Activated T-cell treated with anti-CD3 and anti-CD28 coated beads, Interleukin-2, amount 50 U/mL, for 24 hours (primary cell): ENCODE measurements at regions not wholly inside any gene's neighbourhood (a gene's known extent, or its start where the extent isn't known, plus 50 kb on each side); places are given as distances from the start of the nearest gene placed in this dataset.

ENCODE experiments used
- DNase-seq: peaks from one replicate; pipeline ENCODE4 v3.0.0-alpha.2; 2020
- H3K27ac Mint-ChIP-seq: 2 replicates; pipeline ENCODE4 v1.8.0; 2020; ENCODE audit warnings: mild to moderate bottlenecking, mixed read lengths
- H3K27me3 Mint-ChIP-seq: 2 replicates; pipeline ENCODE4 v1.8.0; 2020; ENCODE audit warnings: mixed read lengths
- H3K36me3 Mint-ChIP-seq: 2 replicates; pipeline ENCODE4 v1.8.0; 2020; ENCODE audit warnings: low read depth, mixed read lengths
- H3K4me1 Mint-ChIP-seq: 2 replicates; pipeline ENCODE4 v1.8.0; 2020; ENCODE audit warnings: low read depth, mixed read lengths
- H3K4me3 Mint-ChIP-seq: 2 replicates; pipeline ENCODE4 v1.8.0; 2020; ENCODE audit warnings: mild to moderate bottlenecking, moderate library complexity, mixed read lengths
- H3K9me3 Mint-ChIP-seq: 2 replicates; pipeline ENCODE4 v1.8.0; 2020; ENCODE audit warnings: mixed read lengths

- Mint-ChIP-seq H3K4me3 (no peak overlapping the region), H3K27ac (no peak overlapping the region), H3K36me3 (no peaks in the 10 kb centered on the region), H3K9me3 (peaks cover 10% of the 10 kb centered on the region), H3K27me3 (no peaks in the 10 kb centered on the region), H3K4me1 (peaks cover 2% of the 10 kb centered on the region)
- no peak for DNase-seq
Measured at GRCh38 chr21:17925000-17925610, 105.9 kb upstream of the C21orf91 start.

GRCh38 chr21:17921579-17922530 lies 102.7 kb upstream of the C21orf91 start:
- no peak for DNase-seq
- H3K4me3 Mint-ChIP-seq: no peak overlapping the region
- H3K27ac Mint-ChIP-seq: no peak overlapping the region
- peaks cover 2% of the 10 kb centered on the region for H3K4me1 Mint-ChIP-seq
- peaks cover 4% of the 10 kb centered on the region for H3K36me3 Mint-ChIP-seq
- peaks cover 18% of the 10 kb centered on the region for H3K9me3 Mint-ChIP-seq
- no peaks in the 10 kb centered on the region for H3K27me3 Mint-ChIP-seq

- peaks cover 2% of the 10 kb centered on the region for H3K27me3 Mint-ChIP-seq
- H3K9me3 Mint-ChIP-seq: peaks cover 15% of the 10 kb centered on the region
- H3K4me3 Mint-ChIP-seq: no peak overlapping the region
- no peaks in the 10 kb centered on the region for H3K4me1 Mint-ChIP-seq
- no peak overlapping the region for H3K27ac Mint-ChIP-seq
- DNase-seq: no peak
- peaks cover 4% of the 10 kb centered on the region for H3K36me3 Mint-ChIP-seq
Measured at GRCh38 chr21:17915976-17916375, 96.8 kb upstream of the C21orf91 start.

GRCh38 chr21:17911628-17912027 lies 92.5 kb upstream of the C21orf91 start:
- DNase-seq: no peak
- Mint-ChIP-seq H3K27ac (no peak overlapping the region), H3K27me3 (peaks cover 7% of the 10 kb centered on the region), H3K36me3 (no peaks in the 10 kb centered on the region), H3K4me1 (no peaks in the 10 kb centered on the region), H3K9me3 (no peaks in the 10 kb centered on the region), H3K4me3 (no peak overlapping the region)

DNA sequence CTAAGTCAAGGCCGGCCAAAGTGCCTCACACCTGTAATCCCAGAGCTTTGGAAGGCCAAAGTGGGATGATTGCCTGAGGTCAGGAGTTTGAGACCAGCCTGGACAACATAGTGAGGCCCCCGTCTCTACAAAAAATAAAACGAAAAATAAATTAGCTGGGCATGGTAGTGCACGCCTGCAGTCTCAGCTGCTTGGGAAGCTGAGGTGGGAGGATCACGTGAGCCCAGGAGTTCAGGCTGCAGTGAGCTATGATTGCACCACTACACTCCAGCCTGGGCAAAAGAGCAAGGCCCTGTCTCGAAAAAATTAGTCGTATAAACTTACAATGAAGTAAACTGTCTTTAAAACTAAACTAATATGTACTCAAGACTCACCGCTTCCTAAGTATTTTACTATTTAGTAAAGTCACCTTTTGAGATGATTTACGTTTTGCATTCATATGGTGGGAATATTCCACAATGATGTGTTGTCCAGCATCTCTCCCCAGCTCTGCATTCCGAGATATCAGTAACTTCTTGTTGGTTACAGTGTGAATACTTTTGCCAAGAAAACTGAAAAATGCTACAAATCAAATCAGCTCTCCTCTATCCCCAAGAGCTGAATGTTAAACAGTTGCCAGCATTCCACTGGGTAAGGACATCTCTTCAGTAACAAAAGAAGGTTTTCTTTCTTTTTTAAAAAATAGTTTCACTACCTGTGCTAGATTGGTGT lies 84.9 kb upstream of the C21orf91 start:
- Mint-ChIP-seq H3K9me3 (peaks cover 5% of the 10 kb centered on the region), H3K36me3 (no peaks in the 10 kb centered on the region), H3K4me3 (no peak overlapping the region), H3K27me3 (no peaks in the 10 kb centered on the region), H3K27ac (no peak overlapping the region), H3K4me1 (peaks cover 19% of the 10 kb centered on the region)
- DNase-seq: no peak

DNA sequence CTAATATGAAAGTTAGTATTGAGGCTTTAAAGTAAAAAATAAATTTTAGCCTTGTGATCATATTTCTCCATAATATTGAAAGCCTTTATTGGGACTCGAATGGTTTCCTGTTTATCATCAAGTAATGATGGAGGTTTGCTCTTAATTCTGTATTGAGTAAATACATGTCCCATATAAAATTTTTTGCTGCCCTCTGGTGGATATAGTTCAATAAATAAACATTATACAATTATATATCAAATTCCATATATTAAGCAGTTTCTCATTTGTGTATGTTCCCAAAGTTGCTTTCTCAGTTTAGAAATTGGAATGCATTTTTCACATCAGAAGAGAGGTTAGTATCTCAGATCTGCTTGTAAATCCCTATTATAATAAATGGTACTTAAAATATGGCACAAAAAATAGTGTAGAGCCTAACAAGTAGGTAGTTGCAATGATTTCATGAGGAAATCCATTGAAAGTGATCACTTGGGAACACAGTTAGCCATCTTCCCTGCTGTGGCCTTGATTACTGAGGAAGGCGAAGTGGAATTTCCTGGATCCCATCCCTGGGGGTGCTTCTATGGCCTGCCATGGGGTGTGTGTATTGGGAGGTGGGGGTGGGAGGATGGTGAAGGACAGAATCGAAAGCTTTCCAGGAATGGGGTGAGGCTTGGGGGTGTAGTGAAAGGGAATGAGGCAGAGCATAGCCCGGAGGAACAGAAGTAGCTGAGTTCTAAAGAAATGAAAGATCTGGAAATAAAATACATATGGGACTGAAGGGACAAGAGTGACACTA lies 84.1 kb upstream of the C21orf91 start:
- Mint-ChIP-seq H3K9me3 (peaks cover 7% of the 10 kb centered on the region), H3K4me1 (peaks cover 19% of the 10 kb centered on the region), H3K36me3 (no peaks in the 10 kb centered on the region), H3K4me3 (no peak overlapping the region), H3K27me3 (no peaks in the 10 kb centered on the region), H3K27ac (no peak overlapping the region)
- no peak for DNase-seq

GRCh38 chr21:17901458-17902079 lies 82.4 kb upstream of the C21orf91 start:
- H3K27me3 Mint-ChIP-seq: no peaks in the 10 kb centered on the region
- H3K4me3 Mint-ChIP-seq: no peak overlapping the region
- no peak overlapping the region for H3K27ac Mint-ChIP-seq
- DNase-seq: no peak
- H3K9me3 Mint-ChIP-seq: peaks cover 16% of the 10 kb centered on the region
- H3K36me3 Mint-ChIP-seq: no peaks in the 10 kb centered on the region
- H3K4me1 Mint-ChIP-seq: peaks cover 21% of the 10 kb centered on the region

DNA sequence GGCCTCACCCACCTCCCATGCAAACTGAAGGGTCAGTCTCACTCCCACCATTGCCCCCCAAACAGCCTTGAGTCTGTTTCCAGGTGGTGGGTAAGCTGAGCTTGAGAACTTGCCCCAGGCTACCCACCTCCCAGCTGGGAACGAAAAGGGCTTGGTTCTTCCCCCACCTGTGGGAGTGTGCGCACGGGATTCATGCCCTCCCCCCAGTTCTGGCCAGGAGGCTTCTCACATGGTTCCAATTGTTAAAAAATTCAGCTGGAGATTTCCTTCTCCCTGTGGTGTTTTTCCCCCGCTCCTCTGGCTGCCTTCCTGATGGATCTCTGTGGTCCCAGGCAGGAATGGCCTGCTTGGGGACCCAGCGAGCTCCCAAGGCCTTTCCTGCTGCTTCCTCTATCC lies 81.8 kb upstream of the C21orf91 start:
- Mint-ChIP-seq H3K36me3 (no peaks in the 10 kb centered on the region), H3K9me3 (peaks cover 16% of the 10 kb centered on the region), H3K4me3 (no peak overlapping the region), H3K4me1 (peaks cover 21% of the 10 kb centered on the region), H3K27me3 (no peaks in the 10 kb centered on the region), H3K27ac (no peak overlapping the region)
- no peak for DNase-seq

GRCh38 chr21:17900281-17900989 lies 81.3 kb upstream of the C21orf91 start:
- DNase-seq: no peak
- Mint-ChIP-seq H3K4me1 (peaks cover 21% of the 10 kb centered on the region), H3K9me3 (peaks cover 16% of the 10 kb centered on the region), H3K27me3 (no peaks in the 10 kb centered on the region), H3K36me3 (no peaks in the 10 kb centered on the region), H3K4me3 (no peak overlapping the region), H3K27ac (no peak overlapping the region)

DNA sequence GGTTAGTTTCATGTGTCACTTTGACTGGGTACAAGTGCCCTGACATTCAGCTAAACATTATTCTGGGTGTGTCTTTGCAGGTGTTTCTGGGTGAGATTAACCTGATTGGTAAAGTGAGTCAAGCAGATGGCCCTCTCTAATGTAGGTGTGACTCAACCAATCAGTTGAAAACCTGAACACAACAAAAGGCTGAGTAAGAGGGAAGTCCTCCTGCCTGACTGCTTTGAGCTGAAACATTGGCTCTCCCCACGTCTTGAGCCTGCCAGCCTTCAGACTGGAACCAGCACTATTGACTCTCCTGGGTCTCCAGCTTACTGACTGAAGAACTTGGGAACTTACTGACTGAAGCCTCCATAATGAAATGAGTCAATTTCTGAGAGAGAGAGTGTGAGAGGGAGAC lies 70.0 kb upstream of the C21orf91 start:
- Mint-ChIP-seq H3K36me3 (no peaks in the 10 kb centered on the region), H3K4me3 (no peak overlapping the region), H3K4me1 (peaks cover 4% of the 10 kb centered on the region), H3K9me3 (peaks cover 4% of the 10 kb centered on the region), H3K27ac (no peak overlapping the region), H3K27me3 (no peaks in the 10 kb centered on the region)
- no peak for DNase-seq

DNA sequence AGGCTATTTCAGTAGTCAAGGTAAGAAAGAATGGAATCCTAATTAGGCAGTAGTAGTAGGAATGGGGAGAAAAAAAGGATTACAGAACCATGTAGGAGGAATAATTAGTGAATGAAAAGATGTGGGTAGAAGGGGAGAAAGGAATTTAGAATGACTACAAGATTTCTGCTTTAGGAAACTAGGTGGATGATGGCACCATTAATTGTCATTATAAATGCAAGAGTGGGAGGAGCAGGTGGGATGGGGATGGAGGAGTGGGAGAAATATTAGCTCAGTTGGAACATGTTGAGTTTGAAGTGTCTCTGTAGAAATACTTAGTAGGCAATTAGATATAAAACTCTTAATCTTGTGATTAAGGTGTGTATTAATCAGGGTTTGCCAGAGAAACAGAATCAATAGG lies 50.0 kb upstream of the C21orf91 start:
- H3K9me3 Mint-ChIP-seq: peaks cover 8% of the 10 kb centered on the region
- no peaks in the 10 kb centered on the region for H3K27me3 Mint-ChIP-seq
- DNase-seq: no peak
- no peaks in the 10 kb centered on the region for H3K4me1 Mint-ChIP-seq
- no peak overlapping the region for H3K27ac Mint-ChIP-seq
- no peaks in the 10 kb centered on the region for H3K36me3 Mint-ChIP-seq
- H3K4me3 Mint-ChIP-seq: no peak overlapping the region
